Cerebellar nuclear complex (tissue), 1 donor: ENCODE measurements at regions not wholly inside any gene's neighbourhood (a gene's known extent, or its start where the extent isn't known, plus 50 kb on each side); places are given as distances from the start of the nearest gene placed in this dataset.

Experiments
- DNase-seq, 2 experiments: peaks; one replicate each; lab custom pipeline; 2025; lab: John Stamatoyannopoulos, UW

DNA sequence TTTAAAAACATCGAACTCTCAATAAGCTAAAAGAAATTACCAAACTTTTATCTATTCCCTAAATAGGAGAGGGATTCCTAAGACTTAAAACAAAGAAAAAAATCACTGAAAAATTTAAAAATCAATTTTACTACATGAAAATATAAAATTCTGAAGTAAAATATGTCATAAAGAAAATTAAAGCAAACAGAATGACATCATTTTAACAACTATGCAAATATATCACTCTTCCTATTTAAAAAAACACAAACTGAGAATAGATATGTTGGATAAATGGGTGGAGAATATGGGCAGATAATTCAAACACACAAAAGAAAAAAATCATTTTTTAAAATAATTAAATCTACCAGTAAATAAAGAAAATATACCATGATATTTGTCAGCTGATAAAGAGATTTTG lies 510.0 kb downstream of the BCL11B start:
- DNase-seq = no peak

DNA sequence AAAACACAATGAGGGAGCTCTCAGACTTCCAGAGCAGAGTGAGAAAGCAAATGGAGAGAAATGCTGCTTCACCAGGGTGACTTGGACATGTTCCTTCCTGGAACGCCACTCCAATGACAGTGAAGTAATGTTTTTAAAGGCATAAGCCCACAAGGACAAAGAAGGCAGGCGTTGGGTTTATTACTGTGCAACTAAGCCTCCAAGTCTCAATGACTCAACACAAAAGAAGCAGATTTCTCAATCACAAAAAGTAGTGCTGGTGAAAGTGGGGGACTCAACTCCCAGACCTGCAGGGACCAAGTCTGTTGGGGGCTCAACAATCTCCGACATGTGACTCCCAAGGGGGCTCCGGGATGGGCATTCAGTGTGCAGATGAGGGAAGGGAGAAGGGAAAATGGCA lies 505.2 kb downstream of the BCL11B start:
- no peak for DNase-seq

DNA sequence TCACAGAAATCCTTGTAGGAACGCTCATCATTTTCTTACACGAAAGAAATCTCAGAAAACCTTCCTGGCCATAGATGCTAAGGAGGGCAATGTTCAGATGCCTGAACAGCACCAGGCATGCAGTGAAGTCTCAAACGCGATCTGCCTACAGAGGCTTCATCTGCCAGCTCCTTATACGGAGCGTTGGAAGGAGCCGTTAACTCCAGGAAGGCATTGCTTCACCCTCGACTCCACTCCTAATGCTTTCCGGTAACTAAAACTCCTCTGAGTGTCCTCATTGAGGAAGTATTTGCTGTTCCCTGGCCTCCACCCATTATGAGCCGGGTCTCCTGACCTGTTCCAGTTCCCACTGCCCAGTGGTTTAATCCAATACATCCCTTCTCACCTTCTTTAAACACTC lies 502.7 kb downstream of the BCL11B start:
- no peak for DNase-seq

DNA sequence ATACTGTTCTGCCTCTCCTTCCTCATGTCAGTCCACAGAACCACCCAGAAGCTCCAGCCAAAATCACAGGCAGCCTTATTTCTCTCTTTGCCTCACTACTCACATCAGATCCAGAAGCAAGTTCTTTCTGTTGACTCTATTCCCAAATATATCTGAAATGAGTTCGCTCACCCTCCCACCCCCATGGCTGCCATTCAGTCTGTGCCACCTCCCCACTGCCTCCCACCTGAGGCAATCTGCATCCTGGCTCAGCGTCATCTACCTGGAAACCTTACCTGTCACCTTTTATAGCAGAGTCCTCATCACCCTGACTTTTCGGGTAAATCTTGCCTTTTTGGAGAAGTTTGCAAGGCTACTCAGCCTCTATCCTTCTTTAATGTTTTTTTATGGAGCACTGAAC lies 501.8 kb downstream of the BCL11B start:
- DNase-seq = no peak

DNA sequence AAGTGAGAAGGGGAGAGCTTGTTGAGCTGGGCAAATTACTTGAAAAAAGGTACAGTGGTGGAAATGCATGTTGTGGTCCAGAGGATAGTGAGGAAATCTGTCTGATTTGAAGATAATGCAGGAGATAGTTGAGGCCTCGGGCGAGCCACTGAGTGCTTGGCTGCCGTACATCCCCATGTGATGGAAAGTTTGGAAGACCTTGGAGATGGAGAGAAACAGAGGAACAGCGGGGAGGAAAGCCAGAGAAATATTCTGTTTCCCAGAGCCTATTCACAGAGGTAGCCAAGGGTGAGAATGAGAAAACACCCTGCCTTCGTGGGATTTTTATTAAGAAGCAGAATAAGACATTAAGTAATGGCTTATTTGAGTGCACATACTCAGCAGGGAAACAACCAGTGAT lies 498.2 kb downstream of the BCL11B start:
- DNase-seq = no peak

DNA sequence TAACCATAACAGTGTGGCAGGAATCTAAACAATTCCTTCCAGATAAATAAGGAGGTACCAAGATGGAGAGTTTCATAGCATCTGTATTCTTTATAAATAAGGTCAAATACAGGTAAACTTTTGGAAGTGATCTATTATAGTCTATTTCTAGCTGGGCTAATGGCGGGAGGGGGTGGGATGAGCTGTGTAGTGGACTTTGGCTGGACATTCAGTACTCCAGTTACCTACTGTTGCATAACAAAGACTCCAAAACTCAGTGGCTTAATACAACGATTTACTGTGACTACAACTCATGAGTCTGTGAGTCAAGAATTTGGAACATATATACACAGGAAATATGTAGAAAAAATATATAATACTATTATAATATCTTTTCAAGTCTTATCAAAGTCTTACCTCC lies 496.1 kb downstream of the BCL11B start:
- no peak for DNase-seq

DNA sequence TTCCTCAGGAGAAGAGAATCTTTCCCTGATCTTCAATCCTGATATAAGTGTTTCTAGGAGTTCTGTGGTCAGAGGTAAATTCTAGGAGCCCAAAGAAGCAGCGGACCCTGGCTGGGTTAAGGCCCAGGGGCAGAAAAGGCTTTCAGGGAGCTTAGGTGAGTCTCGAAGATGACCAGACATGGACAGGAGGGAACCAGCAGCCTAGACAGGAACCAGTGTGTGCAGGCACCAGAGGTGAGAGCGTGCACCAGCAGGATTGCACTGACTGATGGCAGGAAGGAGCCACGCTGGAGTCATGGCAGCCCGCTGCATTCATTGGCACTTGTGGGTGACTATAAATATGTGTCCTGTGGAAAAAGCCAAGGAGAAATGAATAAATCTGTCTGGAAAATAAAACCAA lies 489.9 kb downstream of the BCL11B start:
- DNase-seq = no peak

DNA sequence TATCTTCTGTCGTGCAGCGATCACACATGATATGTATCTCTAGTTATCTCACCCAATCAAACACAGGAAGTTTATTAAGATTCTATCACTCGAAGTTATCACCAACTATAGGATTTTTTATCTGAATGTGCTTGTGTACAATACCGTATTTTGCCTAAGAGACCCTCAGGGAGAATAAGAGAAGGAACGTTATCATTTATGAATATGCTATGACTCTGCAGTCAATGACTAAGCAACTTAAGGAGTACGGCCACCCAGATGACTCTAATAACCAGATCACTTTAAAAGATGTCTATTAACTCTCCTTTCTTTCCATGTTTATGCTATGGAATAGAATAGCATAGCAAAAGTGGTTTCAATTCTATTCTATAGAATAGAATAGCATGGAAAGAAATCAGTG lies 486.4 kb downstream of the BCL11B start:
- no peak for DNase-seq

DNA sequence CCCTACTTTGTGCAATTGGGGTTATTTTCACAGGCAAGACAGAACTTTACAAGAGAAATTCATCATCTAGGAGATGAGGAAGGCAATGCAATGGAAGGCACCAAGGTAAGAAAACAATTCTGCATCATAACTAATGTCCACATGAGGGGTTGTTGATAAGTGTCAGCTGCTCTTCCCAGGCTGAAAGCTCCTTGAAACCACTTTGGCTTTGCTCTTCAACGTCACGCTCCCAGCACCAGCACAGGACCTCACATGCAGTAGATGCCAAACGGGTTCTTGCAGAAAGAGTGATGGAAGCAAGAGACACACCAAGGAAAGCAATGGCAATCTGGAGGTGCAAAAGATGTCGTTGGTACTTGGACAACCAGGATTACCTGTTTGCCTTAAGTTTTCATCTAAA lies 485.5 kb downstream of the BCL11B start:
- DNase-seq = no peak

DNA sequence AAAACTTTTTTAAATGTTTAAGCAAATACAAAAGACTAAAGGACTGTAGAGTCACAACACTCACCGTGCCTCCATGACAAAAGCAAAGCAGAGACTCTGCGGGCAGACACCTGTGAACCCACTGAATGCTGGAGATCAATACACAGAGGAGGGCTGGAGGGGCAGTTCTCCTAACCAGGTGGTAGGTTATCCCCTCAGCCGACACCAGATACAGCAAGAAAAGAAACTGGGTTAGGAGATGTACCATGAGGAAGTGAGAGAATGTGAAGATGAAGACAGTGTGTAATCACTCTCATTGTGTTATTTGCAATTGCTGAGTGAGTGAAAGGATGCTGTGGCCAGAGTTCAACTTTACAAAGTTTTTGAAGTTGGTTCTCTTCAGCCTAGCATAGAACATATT lies 480.3 kb downstream of the BCL11B start:
- no peak for DNase-seq

DNA sequence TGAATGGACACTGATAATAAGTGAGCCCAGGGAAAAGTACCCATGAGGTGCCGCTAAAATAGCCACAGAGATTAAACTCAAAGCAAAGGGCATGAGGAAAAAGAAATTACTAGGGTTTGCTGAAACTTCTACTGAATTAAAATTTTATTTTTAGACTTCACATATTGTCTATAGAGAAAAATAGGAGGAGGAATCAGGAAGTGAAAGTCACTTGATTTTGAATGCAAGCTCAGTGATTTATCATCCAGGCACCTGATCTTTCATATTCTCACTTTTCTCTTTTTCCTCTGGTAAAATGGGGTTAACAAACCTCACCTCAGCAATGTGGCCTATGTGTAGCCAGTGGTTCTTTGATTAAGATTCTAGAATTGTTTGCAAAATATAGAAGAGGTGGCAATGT lies 479.8 kb downstream of the BCL11B start:
- no peak for DNase-seq

DNA sequence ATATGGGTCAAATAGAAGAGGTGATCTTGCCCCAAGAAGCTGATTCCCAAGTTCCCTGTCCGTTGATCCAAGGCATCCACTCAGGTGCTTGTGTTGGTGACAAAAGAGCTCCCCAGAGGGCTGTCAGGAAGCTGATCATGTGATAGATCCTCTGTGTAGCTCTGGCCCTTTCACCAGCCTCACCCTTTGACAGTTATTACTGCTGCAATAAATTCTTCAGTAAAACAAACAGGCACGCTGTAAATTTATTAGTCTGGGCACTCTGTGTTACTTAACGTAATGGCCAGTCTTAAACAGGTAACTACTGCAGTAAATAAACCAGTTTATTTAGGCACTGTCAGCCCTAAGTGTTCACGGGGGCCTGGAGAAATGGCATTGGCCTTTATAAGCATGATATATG lies 473.9 kb downstream of the BCL11B start:
- no peak for DNase-seq

DNA sequence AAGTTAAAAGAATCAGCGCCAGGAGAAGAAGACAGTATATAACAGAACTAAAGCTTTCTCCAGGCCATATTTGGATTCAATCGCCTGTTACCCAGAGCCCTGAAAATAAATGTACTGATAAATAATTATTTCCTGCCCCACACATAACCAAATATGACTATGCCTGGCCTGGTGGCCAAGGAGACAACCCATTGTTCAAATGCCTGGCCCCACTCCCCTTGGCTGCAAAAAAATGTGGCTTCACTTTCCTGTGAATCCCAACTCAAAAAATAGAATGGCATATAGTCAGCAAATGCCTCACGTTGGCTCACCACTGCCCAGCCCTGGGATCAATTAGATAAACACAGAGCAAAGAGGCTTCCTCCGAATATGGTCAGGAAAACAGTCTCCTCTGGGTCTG lies 472.1 kb downstream of the BCL11B start:
- DNase-seq = no peak

- DNase-seq = no peak
These were observed 470.0 kb downstream of the BCL11B start for GRCh38 chr14:98802044-98802443.

GRCh38 chr14:98803196-98803595 lies 468.8 kb downstream of the BCL11B start:
- DNase-seq = no peak

- no peak for DNase-seq
These were observed 463.2 kb downstream of the BCL11B start for GRCh38 chr14:98808494-98809407.

DNA sequence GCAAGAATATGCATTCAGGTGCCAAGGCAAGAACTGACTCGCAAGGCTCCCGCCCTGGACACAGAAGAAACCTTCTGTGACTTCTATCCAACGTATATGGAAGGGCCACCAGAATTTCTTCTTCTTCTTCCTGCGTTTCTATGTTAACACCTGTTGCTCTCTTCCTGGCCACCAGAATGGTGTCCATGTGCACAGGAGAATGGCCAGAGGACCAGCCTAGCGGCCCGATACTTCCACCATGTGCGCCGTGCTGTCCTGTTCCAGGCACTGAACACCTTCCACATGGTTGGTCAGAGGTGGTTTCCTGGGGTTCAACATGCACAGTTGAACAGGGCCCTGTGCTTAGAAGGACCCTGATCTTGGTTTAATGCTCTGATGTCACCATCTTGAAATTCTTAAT lies 455.8 kb downstream of the BCL11B start:
- DNase-seq = no peak

- DNase-seq = no peak
These were observed 455.3 kb downstream of the BCL11B start for GRCh38 chr14:98816720-98817119.

- no peak for DNase-seq
These were observed 452.7 kb downstream of the BCL11B start for GRCh38 chr14:98819132-98819866.

DNA sequence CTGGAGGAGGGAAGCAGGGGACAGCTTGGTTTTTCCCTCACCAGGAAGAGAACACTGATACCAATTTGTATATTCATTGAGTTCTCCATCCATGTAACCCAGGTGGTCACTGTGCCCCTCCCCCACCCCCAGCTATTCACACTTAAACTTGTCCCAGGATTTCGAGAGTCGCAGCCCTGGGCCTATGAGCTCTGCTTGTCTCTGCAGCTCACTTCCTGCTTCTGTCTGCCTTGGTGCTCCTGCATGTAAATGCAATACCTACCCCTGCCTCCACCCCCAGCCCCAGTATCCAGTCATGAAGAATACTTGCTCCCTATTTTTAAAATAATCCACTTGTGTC lies 452.2 kb downstream of the BCL11B start:
- no peak for DNase-seq

GRCh38 chr14:98822917-98823316 lies 449.1 kb downstream of the BCL11B start:
- no peak for DNase-seq

DNA sequence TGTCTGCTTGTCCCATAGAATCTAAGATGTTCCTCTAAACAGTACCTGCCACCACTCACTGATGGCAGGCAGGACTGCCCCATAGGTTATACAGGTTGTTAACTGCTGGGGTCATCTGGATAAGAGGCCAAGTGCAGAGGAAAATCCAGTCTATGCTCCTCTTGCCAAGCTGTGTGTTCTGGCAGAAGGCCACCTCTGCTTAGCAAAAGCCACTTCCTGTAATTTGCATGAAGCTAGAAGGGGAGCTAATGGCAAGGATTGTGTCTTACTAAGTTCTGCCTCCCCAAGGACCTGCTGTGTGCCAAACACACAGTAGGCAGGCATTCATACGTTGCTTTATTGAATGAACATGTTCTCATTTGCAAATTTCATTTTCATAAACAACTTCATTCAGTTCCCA lies 445.4 kb downstream of the BCL11B start:
- DNase-seq = no peak

DNA sequence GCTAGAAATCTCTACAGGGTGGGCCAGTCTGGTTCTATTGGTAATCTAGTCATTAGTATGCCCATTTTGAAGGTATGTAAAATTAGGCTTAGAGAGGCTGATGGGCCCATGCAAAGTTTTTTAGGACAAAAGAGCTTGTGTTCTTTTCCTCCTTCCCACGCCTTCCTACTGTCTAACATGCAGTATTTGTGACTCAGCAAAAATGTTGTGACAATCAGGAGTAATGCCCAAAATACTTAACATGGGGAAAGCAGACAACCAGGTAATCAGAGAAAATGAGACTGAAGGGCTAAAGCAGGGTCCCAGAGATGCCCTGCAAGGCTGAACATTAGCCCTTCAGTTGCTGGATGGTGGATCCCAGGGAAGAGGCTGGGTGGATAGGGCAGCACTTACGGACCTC lies 437.9 kb downstream of the BCL11B start:
- DNase-seq = no peak
